Natural killer cell (primary cell): ENCODE measurements at regions not wholly inside any gene's neighbourhood (a gene's known extent, or its start where the extent isn't known, plus 50 kb on each side); places are given as distances from the start of the nearest gene placed in this dataset.
"Not testable (repeated sequence)": the region's sequence is repeated elsewhere in the genome, so short reads cannot be mapped to it uniquely, and the experiment has no call there.

Source experiments
- ATAC-seq, 3 donors: fragments of 150-1000 bp in 2 of 3; fragments of 200-7000 bp in 1 of 3; cut with Tn5 transposase; 1 replicate in 1 of 3; 2 replicates in 2 of 3; pipeline ENCODE4 v1.10.0; 2021; ENCODE audit warnings: mild to moderate bottlenecking in 2 of 3, moderate library complexity in 2 of 3
- DNase-seq, 2 donors: peaks; one replicate each; pipeline versions ENCODE4 v3.0.0 to v3.0.0-alpha.2; 2013 to 2021; ENCODE audit warnings: mixed read lengths in 1 of 2
- H3K27ac ChIP-seq: one replicate; pipeline ENCODE4 v1.5.1; 2013; ENCODE audit warnings: mild to moderate bottlenecking, low read length
- H3K27me3 ChIP-seq: one replicate; pipeline ENCODE4 v1.6.1; 2013; ENCODE audit warnings: low read length; ENCODE audit not compliant: control insufficient read depth, insufficient read depth
- H3K36me3 ChIP-seq: one replicate; pipeline ENCODE4 v1.6.1; 2013; ENCODE audit warnings: low read length; ENCODE audit not compliant: control insufficient read depth, insufficient read depth
- H3K4me1 ChIP-seq: one replicate; pipeline ENCODE4 v1.6.1; 2013; ENCODE audit warnings: low read length; ENCODE audit not compliant: control insufficient read depth, insufficient read depth
- H3K4me3 ChIP-seq: one replicate; pipeline ENCODE4 v1.5.1; 2013; ENCODE audit warnings: low read length
- H3K9me3 ChIP-seq: one replicate; pipeline ENCODE4 v1.6.1; 2013; ENCODE audit warnings: low read length; ENCODE audit not compliant: control insufficient read depth, insufficient read depth
- H3K27ac Mint-ChIP-seq, 2 donors: one replicate each; pipeline ENCODE4 v1.8.0; 2022; ENCODE audit warnings: mild to moderate bottlenecking in 2 of 2, mixed read lengths in 2 of 2, moderate library complexity in 1 of 2
- H3K27me3 Mint-ChIP-seq, 2 donors: one replicate each; pipeline ENCODE4 v1.8.0; 2022; ENCODE audit warnings: low read depth in 2 of 2, mixed read lengths in 2 of 2
- H3K36me3 Mint-ChIP-seq: one replicate; pipeline ENCODE4 v1.8.0; 2022; ENCODE audit warnings: mixed read lengths
- H3K4me1 Mint-ChIP-seq, 2 donors: one replicate each; pipeline ENCODE4 v1.8.0; 2022; ENCODE audit warnings: mixed read lengths in 2 of 2
- H3K4me3 Mint-ChIP-seq: one replicate; pipeline ENCODE4 v1.8.0; 2022; ENCODE audit warnings: mild to moderate bottlenecking, moderate library complexity, mixed read lengths
- H3K9me3 Mint-ChIP-seq, 2 donors: one replicate each; pipeline ENCODE4 v1.8.0; 2022; ENCODE audit warnings: mixed read lengths in 2 of 2
- CTCF ChIP-seq: fragments of 200-600 bp; IDR thresholded peaks from one replicate; pipeline ENCODE4 v1.8.0; 2022; ENCODE audit warnings: antibody characterized with exemption
- WGBS: methylation state at CpG from one replicate; pipeline ENCODE4 v1.1.7; 2013; ENCODE audit warnings: missing lambda C conversion rate; ENCODE audit not compliant: insufficient coverage; 5-methylcytosine and 5-hydroxymethylcytosine counted together
- intact Hi-C: fragments of 100-400 bp; cut with micrococcal nuclease; formaldehyde crosslinking; loops from one replicate; pipeline ENCODE4 v1.14.2; 2022

DNA sequence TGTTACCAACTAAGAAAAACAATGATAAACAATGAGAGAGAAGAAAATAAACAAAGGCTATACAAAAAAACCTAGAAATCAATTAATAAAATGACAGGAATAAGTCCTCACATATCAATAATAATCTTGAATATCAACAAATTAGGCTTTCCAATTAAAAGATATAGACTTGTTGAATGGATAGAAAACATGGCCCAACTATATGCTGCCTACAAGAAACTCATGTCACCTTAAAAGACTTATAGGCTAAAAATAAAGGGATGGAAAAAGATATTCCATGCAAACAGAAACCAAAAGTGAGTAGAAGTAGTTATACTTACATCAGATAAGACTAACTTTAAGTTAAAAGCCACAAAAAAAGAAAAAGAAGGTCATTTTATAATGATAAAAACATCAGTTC, 183.9 kb downstream of the MYRFL start:
- H3K27me3 ChIP-seq, result no peaks in the 10 kb centered on the region
- H3K9me3 Mint-ChIP-seq, result peaks cover 6 to 13% of the 10 kb centered on the region in 2 donors
- DNase-seq (no peak), ATAC-seq (no peak)
- no peak for TF ChIP-seq CTCF
- no peaks in the 10 kb centered on the region for H3K4me1 ChIP-seq
- no peak overlapping the region for H3K4me3 ChIP-seq
- H3K4me1 Mint-ChIP-seq, result peaks cover 8 to 11% of the 10 kb centered on the region in 2 donors
- H3K4me3 Mint-ChIP-seq, result no peak overlapping the region
- no peak overlapping the region for H3K27ac ChIP-seq
- H3K27ac Mint-ChIP-seq, result no peak overlapping the region
- H3K27me3 Mint-ChIP-seq, result peaks cover 9 to 25% of the 10 kb centered on the region in 2 donors
- no peaks in the 10 kb centered on the region for H3K36me3 ChIP-seq
- peaks cover 44% of the 10 kb centered on the region for H3K36me3 Mint-ChIP-seq
- intact Hi-C loops, result no loop called here
- H3K9me3 ChIP-seq, result peaks cover 18% of the 10 kb centered on the region

- H3K27me3 ChIP-seq, result no peaks in the 10 kb centered on the region
- H3K36me3 Mint-ChIP-seq, result peaks cover 44% of the 10 kb centered on the region
- 77% methylated on average over 1 of the region's 1 CpG for WGBS
- no peak overlapping the region for H3K4me3 ChIP-seq
- H3K4me3 Mint-ChIP-seq, result no peak overlapping the region
- peaks cover 9 to 25% of the 10 kb centered on the region in 2 donors for H3K27me3 Mint-ChIP-seq
- DNase-seq (no peak), ATAC-seq (no peak)
- peak overlapping the region in 1 of 2 donors; percentile 41 for H3K27ac Mint-ChIP-seq
- no peak overlapping the region for H3K27ac ChIP-seq
- H3K36me3 ChIP-seq, result no peaks in the 10 kb centered on the region
- H3K9me3 Mint-ChIP-seq, result peaks cover 6 to 13% of the 10 kb centered on the region in 2 donors
- H3K4me1 ChIP-seq, result no peaks in the 10 kb centered on the region
- no peak for TF ChIP-seq CTCF
- H3K4me1 Mint-ChIP-seq, result peaks cover 8 to 11% of the 10 kb centered on the region in 2 donors
- intact Hi-C loops, result no loop called here
- peaks cover 18% of the 10 kb centered on the region for H3K9me3 ChIP-seq
Observed at GRCh38 chr12:70011353-70011752, 186.3 kb downstream of the MYRFL start.

GRCh38 chr12:70013016-70013415, 188.0 kb downstream of the MYRFL start:
- H3K4me1 Mint-ChIP-seq, result peaks cover 8 to 11% of the 10 kb centered on the region in 2 donors
- H3K9me3 ChIP-seq, intact Hi-C loops, H3K4me3 ChIP-seq, H3K27ac Mint-ChIP-seq, H3K36me3 ChIP-seq, ATAC-seq, H3K4me3 Mint-ChIP-seq, H3K27ac ChIP-seq, DNase-seq, H3K27me3 ChIP-seq, H3K4me1 ChIP-seq: not testable (repeated sequence)
- H3K9me3 Mint-ChIP-seq, result peaks cover 6 to 13% of the 10 kb centered on the region in 2 donors
- H3K27me3 Mint-ChIP-seq, result peaks cover 9 to 25% of the 10 kb centered on the region in 2 donors
- H3K36me3 Mint-ChIP-seq, result peaks cover 31% of the 10 kb centered on the region
- 91% methylated on average over 14 of the region's 23 CpGs for WGBS

DNA sequence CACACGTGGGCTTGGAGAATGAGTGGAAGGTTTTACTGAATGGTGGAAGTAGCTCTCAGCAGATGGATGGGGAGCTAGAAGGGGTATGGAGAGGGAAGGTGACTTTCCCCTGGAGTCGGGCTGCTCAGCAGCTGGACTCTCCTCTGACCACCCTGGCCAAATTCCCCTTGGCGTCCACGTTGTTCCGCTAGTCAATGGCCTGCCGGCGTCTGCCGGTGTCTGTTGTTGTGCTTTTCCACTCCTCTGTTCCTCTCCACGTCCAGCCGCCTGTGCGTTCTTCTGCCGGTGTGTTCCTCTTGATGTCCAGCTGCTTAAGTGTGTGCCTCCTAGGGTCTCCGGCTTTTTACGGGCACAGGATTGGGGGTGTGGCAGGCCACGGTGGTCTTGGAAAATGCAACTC, 203.5 kb downstream of the MYRFL start:
- ATAC-seq, result no peak
- H3K27me3 ChIP-seq, result no peaks in the 10 kb centered on the region
- intact Hi-C loops, result no loop called here
- no peaks in the 10 kb centered on the region for H3K36me3 ChIP-seq
- Mint-ChIP-seq H3K36me3 (no peaks in the 10 kb centered on the region), H3K4me3 (no peak overlapping the region), H3K27ac (no peak overlapping the region), H3K9me3 (peaks cover 0 to 4% of the 10 kb centered on the region in 2 donors), H3K27me3 (peaks cover 8 to 9% of the 10 kb centered on the region in 2 donors), H3K4me1 (peaks cover 15 to 19% of the 10 kb centered on the region in 2 donors)
- no peaks in the 10 kb centered on the region for H3K9me3 ChIP-seq
- 89% methylated on average over 15 of the region's 15 CpGs for WGBS
- no peak overlapping the region for H3K4me3 ChIP-seq
- H3K27ac ChIP-seq, result no peak overlapping the region
- no peak for TF ChIP-seq CTCF
- no peaks in the 10 kb centered on the region for H3K4me1 ChIP-seq
- no peak for DNase-seq
